ENCODE measurements at regions not wholly inside any gene's neighbourhood (a gene's known extent, or its start where the extent isn't known, plus 50 kb on each side); places are given as distances from the start of the nearest gene placed in this dataset.

- Histone ChIP-seq H3K27ac (no peak overlapping the region), H3K79me2 (ENCODE audit: insufficient read depth, low read depth) (no peaks in the 10 kb centered on the region), H3K27me3 (ENCODE audit: insufficient read depth, low read depth) (no peaks in the 10 kb centered on the region), H3K4me1 (ENCODE audit: low read depth, poor library complexity, severe bottlenecking) (peaks cover 36% of the 10 kb centered on the region), H3K4me3 (IDR thresholded peaks at IDR 0.05; ENCODE audit: insufficient read depth, low read depth, low read length) (no peak overlapping the region), H3K36me3 (ENCODE audit: insufficient read depth) (no peaks in the 10 kb centered on the region), H2AFZ (ENCODE audit: low read depth) (no peak overlapping the region), H3K4me2 (no peak overlapping the region), H4K20me1 (ENCODE audit: insufficient read depth) (no peaks in the 10 kb centered on the region), H3K9ac (no peak overlapping the region)
- no peak for TF ChIP-seq CTCF (conservative IDR thresholded peaks at IDR 0.05; ENCODE audit: low read depth, low read length)
Observed at GRCh38 chr3:107956991-107957900, 133.6 kb downstream of the CD47 start.

- no peak for TF ChIP-seq CTCF (conservative IDR thresholded peaks at IDR 0.05; ENCODE audit: low read depth, low read length)
- peak overlapping the region; percentile 11; the same call in 1 of the 2 replicates for H3K27ac ChIP-seq
- H3K79me2 ChIP-seq (ENCODE audit: insufficient read depth, low read depth) = no peaks in the 10 kb centered on the region
- H3K36me3 ChIP-seq (ENCODE audit: insufficient read depth) = no peaks in the 10 kb centered on the region
- no peak overlapping the region for H3K9ac ChIP-seq
- peaks cover 36% of the 10 kb centered on the region for H3K4me1 ChIP-seq (ENCODE audit: low read depth, poor library complexity, severe bottlenecking)
- no peaks in the 10 kb centered on the region for H4K20me1 ChIP-seq (ENCODE audit: insufficient read depth)
- peak overlapping the region; percentile 66 for H3K4me2 ChIP-seq
- no peak overlapping the region for H3K4me3 ChIP-seq (IDR thresholded peaks at IDR 0.05; ENCODE audit: insufficient read depth, low read depth, low read length)
- H2AFZ ChIP-seq (ENCODE audit: low read depth) = no peak overlapping the region
- no peaks in the 10 kb centered on the region for H3K27me3 ChIP-seq (ENCODE audit: insufficient read depth, low read depth)
Observed at GRCh38 chr3:107954845-107955244, 136.0 kb downstream of the CD47 start.

GRCh38 chr3:107953722-107954121, 137.1 kb downstream of the CD47 start:
- no peak overlapping the region for H3K4me3 ChIP-seq (IDR thresholded peaks at IDR 0.05; ENCODE audit: insufficient read depth, low read depth, low read length)
- H3K4me2 ChIP-seq = peak overlapping the region; percentile 66
- no peak overlapping the region for H2AFZ ChIP-seq (ENCODE audit: low read depth)
- H3K27me3 ChIP-seq (ENCODE audit: insufficient read depth, low read depth) = no peaks in the 10 kb centered on the region
- TF ChIP-seq CTCF (conservative IDR thresholded peaks at IDR 0.05; ENCODE audit: low read depth, low read length) = no peak
- no peak overlapping the region for H3K27ac ChIP-seq
- no peaks in the 10 kb centered on the region for H4K20me1 ChIP-seq (ENCODE audit: insufficient read depth)
- no peak overlapping the region for H3K9ac ChIP-seq
- no peaks in the 10 kb centered on the region for H3K36me3 ChIP-seq (ENCODE audit: insufficient read depth)
- peaks cover 36% of the 10 kb centered on the region for H3K4me1 ChIP-seq (ENCODE audit: low read depth, poor library complexity, severe bottlenecking)
- no peaks in the 10 kb centered on the region for H3K79me2 ChIP-seq (ENCODE audit: insufficient read depth, low read depth)

GRCh38 chr3:107951126-107951525, 139.7 kb downstream of the CD47 start:
- Histone ChIP-seq H4K20me1 (ENCODE audit: insufficient read depth) (no peaks in the 10 kb centered on the region), H3K79me2 (ENCODE audit: insufficient read depth, low read depth) (no peaks in the 10 kb centered on the region), H3K4me1 (ENCODE audit: low read depth, poor library complexity, severe bottlenecking) (peaks cover 36% of the 10 kb centered on the region), H3K4me2 (no peak overlapping the region), H3K27me3 (ENCODE audit: insufficient read depth, low read depth) (no peaks in the 10 kb centered on the region), H3K4me3 (IDR thresholded peaks at IDR 0.05; ENCODE audit: insufficient read depth, low read depth, low read length) (no peak overlapping the region), H3K27ac (no peak overlapping the region), H3K36me3 (ENCODE audit: insufficient read depth) (no peaks in the 10 kb centered on the region), H2AFZ (ENCODE audit: low read depth) (no peak overlapping the region), H3K9ac (no peak overlapping the region)
- no peak for TF ChIP-seq CTCF (conservative IDR thresholded peaks at IDR 0.05; ENCODE audit: low read depth, low read length)

Data from KMS-11 (cell line).